Epithelial cell of proximal tubule (primary cell): ENCODE measurements at regions not wholly inside any gene's neighbourhood (a gene's known extent, or its start where the extent isn't known, plus 50 kb on each side); places are given as distances from the start of the nearest gene placed in this dataset.
"Not testable (repeated sequence)": the region's sequence is repeated elsewhere in the genome, so short reads cannot be mapped to it uniquely, and the experiment has no call there.

Experiments used
- DNase-seq: peaks from one replicate; pipeline ENCODE4 v3.0.0-alpha.2; 2011; ENCODE audit warnings: low read depth
- H3K4me3 ChIP-seq: 2 replicates; pipeline ENCODE4 v1.5.1; 2011; ENCODE audit warnings: low read depth, mild to moderate bottlenecking, low read length
- CTCF ChIP-seq: conservative IDR thresholded peaks from 2 replicates; pipeline ENCODE4 v1.5.1; 2012; ENCODE audit warnings: low read depth, mild to moderate bottlenecking, low read length

DNA sequence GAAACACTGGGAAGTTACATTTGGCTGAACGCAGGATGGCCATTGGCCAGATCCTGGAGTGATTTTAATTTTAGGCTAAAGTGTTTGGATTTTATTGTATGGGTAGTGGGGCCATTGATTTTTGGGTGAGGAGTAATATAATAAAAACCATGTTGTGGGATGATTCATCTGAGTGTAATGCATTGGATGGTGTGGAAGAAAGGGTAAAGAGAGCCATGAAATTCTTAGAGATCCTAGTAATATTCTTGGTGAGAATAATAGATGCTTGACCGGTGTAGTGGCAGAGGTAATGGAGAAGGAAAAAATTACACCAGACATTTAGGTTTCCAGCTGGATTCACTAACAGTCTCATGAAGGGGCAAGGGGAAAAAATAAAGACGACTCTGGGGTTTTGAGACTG is 158.1 kb downstream of the NPR3 start:
- TF ChIP-seq CTCF = no peak
- no peak overlapping the region for H3K4me3 ChIP-seq
- no peak for DNase-seq

GRCh38 chr5:32876791-32877190 is 165.7 kb downstream of the NPR3 start:
- no peak for TF ChIP-seq CTCF
- DNase-seq = no peak
- H3K4me3 ChIP-seq = no peak overlapping the region

DNA sequence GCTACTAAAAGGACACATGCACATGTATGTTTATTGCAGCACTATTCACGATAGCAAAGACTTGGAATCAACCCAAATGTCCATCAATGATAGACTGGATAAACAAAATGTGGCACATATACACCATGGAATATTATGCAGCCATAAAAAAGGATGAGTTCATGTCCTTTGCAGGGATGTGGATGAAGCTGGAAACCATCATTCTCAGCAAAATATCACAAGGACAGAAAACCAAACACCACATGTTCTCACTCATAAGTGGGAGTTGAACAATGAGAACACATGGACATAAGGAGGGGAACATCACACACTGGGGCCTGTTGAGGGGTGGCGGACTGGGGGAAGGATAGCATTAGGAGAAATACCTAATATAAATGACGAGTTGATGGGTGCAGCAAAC is 168.2 kb downstream of the NPR3 start:
- not testable (repeated sequence) for H3K4me3 ChIP-seq, DNase-seq

GRCh38 chr5:32880796-32881195 is 169.7 kb downstream of the NPR3 start:
- TF ChIP-seq CTCF = no peak
- H3K4me3 ChIP-seq = no peak overlapping the region
- no peak for DNase-seq

DNA sequence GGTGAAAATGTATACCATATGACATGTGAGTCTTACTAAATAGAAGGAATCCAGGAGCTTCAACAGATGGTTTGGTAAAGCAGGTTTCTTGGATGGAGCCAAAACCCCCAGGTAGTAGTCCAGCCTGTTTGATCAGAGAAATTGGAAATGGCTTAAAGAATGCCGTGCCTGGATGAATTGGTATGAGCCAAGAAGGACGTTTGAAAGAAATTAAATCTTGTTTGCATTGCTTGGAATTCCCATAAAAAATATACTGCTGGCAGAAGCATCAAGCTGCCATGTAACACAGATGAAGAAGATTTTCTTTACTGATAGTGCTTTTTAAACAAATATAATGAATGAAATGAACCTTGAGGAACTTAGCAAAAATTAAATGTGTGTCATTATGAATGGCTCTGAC is 176.3 kb downstream of the NPR3 start:
- TF ChIP-seq CTCF = no peak
- no peak for DNase-seq
- no peak overlapping the region for H3K4me3 ChIP-seq

DNA sequence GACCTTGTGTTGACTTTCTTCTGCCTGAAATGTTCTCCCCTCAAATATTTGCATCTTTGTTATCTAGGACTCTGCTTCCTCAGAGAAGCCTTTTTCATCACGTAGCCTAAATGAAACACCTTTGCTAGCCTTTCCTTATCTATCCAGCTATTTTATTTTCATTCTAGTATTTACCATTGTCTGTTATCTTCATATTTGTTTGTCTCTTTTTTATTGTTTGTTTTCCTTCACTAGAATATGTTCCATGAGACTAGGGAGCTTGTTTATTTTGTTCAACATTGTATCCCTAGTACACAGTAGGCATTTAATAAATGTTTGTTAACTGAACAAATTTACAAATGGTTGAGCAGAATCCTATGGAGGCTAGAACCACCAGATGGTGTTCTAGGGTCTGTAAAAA is 178.0 kb downstream of the NPR3 start:
- no peak for DNase-seq
- no peak for TF ChIP-seq CTCF
- H3K4me3 ChIP-seq = no peak overlapping the region

GRCh38 chr5:32903613-32904012 is 192.5 kb downstream of the NPR3 start:
- no peak for TF ChIP-seq CTCF
- no peak for DNase-seq
- H3K4me3 ChIP-seq = no peak overlapping the region

- no peak overlapping the region for H3K4me3 ChIP-seq
- no peak for DNase-seq
- TF ChIP-seq CTCF = no peak
Measured at GRCh38 chr5:32908641-32909040, 197.5 kb downstream of the NPR3 start.
